ENCODE measurements at regions not wholly inside any gene's neighbourhood (a gene's known extent, or its start where the extent isn't known, plus 50 kb on each side); places are given as distances from the start of the nearest gene placed in this dataset.

- no peak for DNase-seq (ENCODE audit: low read depth)
- TF ChIP-seq, protein P1, sequence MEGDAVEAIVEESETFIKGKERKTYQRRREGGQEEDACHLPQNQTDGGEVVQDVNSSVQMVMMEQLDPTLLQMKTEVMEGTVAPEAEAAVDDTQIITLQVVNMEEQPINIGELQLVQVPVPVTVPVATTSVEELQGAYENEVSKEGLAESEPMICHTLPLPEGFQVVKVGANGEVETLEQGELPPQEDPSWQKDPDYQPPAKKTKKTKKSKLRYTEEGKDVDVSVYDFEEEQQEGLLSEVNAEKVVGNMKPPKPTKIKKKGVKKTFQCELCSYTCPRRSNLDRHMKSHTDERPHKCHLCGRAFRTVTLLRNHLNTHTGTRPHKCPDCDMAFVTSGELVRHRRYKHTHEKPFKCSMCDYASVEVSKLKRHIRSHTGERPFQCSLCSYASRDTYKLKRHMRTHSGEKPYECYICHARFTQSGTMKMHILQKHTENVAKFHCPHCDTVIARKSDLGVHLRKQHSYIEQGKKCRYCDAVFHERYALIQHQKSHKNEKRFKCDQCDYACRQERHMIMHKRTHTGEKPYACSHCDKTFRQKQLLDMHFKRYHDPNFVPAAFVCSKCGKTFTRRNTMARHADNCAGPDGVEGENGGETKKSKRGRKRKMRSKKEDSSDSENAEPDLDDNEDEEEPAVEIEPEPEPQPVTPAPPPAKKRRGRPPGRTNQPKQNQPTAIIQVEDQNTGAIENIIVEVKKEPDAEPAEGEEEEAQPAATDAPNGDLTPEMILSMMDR (IDR thresholded peaks at IDR 0.05; ENCODE audit: low read length, missing control alignments): no peak
- H3K4me3 ChIP-seq (replicated peaks; ENCODE audit: low read depth, low read length): no peak overlapping the region
These were observed 127.5 kb upstream of the SLC1A4 start for GRCh38 chr2:64861452-64862397.

GRCh38 chr2:64862623-64863022 lies 126.6 kb upstream of the SLC1A4 start:
- TF ChIP-seq, protein P1 (IDR thresholded peaks at IDR 0.05; ENCODE audit: low read length, missing control alignments): no peak
- DNase-seq (ENCODE audit: low read depth): no peak
- H3K4me3 ChIP-seq (replicated peaks; ENCODE audit: low read depth, low read length): no peak overlapping the region

DNA sequence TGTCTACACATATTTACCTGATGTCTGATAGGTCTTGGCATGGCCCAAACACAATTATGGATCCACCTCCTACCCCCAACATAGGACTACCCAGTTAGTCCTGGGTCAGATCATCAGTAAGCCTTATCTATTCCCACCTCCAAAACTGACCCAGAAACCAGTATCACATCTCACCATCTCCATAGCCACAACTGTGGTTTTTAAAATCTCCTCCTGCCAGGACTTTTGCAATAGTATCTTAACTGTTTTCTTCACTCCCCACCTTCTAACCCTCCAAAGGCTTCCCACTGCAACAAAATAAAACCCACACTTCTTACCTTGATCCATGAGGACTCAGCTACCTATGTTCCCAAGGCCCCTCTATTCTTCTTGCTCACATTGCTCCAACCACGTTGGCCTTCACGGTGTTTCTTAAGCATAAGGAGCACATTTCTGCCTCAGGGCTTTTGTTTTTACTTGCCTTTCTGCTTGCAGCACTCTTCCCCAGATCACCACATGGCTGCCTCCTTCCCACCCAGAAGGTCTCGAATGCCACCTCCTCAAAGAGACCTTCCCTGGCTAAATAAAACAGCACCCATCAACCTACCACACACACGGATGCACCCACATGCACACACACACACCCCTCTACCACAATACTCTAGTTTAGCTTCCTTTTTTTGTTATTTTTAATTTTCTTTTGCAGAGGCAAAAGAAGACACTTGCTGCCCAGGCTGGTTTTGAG lies 125.9 kb upstream of the SLC1A4 start:
- no peak overlapping the region for H3K4me3 ChIP-seq (replicated peaks; ENCODE audit: low read depth, low read length)
- DNase-seq (ENCODE audit: low read depth): no peak
- TF ChIP-seq, protein P1 (IDR thresholded peaks at IDR 0.05; ENCODE audit: low read length, missing control alignments): no peak

DNA sequence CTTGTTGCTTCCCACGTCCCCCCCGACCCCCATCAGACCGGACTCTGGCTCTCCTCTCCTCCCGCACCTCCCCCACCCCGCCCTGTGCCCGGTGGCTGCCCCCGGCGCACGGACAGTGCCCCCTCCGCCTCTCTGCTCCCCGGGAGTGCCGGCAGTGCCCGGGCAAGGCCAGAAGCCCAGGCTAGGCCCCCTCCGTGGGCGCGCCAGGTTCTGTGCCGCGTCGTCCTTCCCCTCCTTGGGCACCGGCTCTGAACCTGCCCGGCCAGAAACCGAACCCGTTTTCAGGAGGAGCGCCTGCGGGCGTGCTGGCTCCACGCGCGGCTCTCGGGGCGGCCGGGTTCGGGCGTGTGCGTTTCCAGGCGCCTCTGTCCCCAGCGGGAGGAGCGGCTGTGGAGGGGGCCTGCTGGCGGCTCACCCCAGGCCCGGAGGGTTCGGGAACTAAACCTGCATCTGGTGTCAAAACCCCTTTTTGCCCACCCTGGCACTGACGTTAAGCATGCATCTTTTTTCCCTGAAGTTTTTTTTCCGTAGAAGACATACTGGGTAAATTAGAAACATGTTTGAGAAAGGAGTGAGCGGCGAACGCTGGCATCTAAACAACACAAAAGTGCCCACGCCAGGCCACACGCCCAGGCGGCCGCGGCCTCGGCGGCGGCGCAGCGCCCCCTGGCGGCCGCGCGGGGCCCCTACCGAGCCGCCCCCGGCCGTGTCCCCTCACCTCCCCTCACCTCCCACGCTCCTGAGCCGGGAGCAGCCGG lies 123.9 kb upstream of the SLC1A4 start:
- peak overlapping the region; percentile 52 for H3K4me3 ChIP-seq (replicated peaks; ENCODE audit: low read depth, low read length)
- TF ChIP-seq, protein P1 (IDR thresholded peaks at IDR 0.05; ENCODE audit: low read length, missing control alignments): peak; percentile 10
- DNase-seq (ENCODE audit: low read depth): peak; percentile 74

GRCh38 chr2:64865831-64866345 lies 123.3 kb upstream of the SLC1A4 start:
- H3K4me3 ChIP-seq (replicated peaks; ENCODE audit: low read depth, low read length): peak overlapping the region; percentile 3
- DNase-seq (ENCODE audit: low read depth): no peak
- TF ChIP-seq, protein P1 (IDR thresholded peaks at IDR 0.05; ENCODE audit: low read length, missing control alignments): no peak

GRCh38 chr2:64866797-64867196 lies 122.4 kb upstream of the SLC1A4 start:
- peak; percentile 76 for DNase-seq (ENCODE audit: low read depth)
- no peak overlapping the region for H3K4me3 ChIP-seq (replicated peaks; ENCODE audit: low read depth, low read length)
- TF ChIP-seq, protein P1 (IDR thresholded peaks at IDR 0.05; ENCODE audit: low read length, missing control alignments): peak; percentile 5

Measured in fibroblast of pulmonary artery (primary cell).